ENCODE measurements at regions not wholly inside any gene's neighbourhood (a gene's known extent, or its start where the extent isn't known, plus 50 kb on each side); places are given as distances from the start of the nearest gene placed in this dataset.

DNA sequence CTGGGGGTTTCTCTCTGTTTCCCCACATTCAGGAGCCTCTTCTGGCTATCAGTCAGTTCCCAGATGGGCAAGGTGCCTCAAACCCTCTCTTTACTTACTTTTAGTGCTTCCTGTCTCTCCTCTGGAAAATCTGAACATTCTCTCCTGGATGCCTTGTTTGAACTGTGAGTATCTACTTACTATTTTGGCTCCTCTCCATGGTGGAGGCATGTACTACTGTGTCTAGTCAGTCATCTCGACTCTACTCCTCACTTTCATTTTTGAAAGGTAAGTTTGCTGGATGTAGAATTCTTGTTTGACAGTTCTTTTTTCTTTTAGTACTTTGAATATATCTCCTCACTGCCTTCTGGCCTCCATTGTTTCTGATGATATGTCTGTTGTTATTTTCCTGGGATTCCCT, 70.9 kb upstream of the FAM78B start:
- Histone ChIP-seq H3K79me2 (ENCODE audit: insufficient read depth, low read length) (no peaks in the 10 kb centered on the region), H2AFZ (ENCODE audit: low read depth, low read length) (no peak overlapping the region), H3K9ac (ENCODE audit: low read length) (no peak overlapping the region), H3K9me3 (ENCODE audit: insufficient read depth, low read depth, low read length) (peaks cover 4% of the 10 kb centered on the region), H3K36me3 (ENCODE audit: insufficient read depth, low read length) (no peaks in the 10 kb centered on the region), H3K4me1 (ENCODE audit: insufficient read depth, low read length) (no peaks in the 10 kb centered on the region), H3K4me2 (ENCODE audit: low read length) (no peak overlapping the region), H3K4me3 (ENCODE audit: insufficient read depth, low read depth, low read length) (no peak overlapping the region), H3K27ac (ENCODE audit: low read depth, low read length) (no peak overlapping the region), H4K20me1 (ENCODE audit: insufficient read depth, low read length) (no peaks in the 10 kb centered on the region), H3K27me3 (ENCODE audit: insufficient read depth, low read length) (no peaks in the 10 kb centered on the region)
- no peak for FAIRE-seq
- Mint-ChIP-seq H3K36me3 (ENCODE audit: low read depth, unreplicated experiment) (no peaks in the 10 kb centered on the region), H3K4me1 (ENCODE audit: low read depth, unreplicated experiment) (no peaks in the 10 kb centered on the region), H3K27me3 (ENCODE audit: low read depth, unreplicated experiment) (peaks cover 2% of the 10 kb centered on the region), H3K4me3 (ENCODE audit: unreplicated experiment) (no peak overlapping the region), H3K9me3 (ENCODE audit: unreplicated experiment) (peaks cover 3% of the 10 kb centered on the region), H3K27ac (ENCODE audit: unreplicated experiment) (no peak overlapping the region)
- DNase-seq (ENCODE audit: low read depth): no peak
- TF ChIP-seq CTCF (IDR thresholded peaks at IDR 0.05; ENCODE audit: insufficient read depth, low read depth, low read length): no peak
- no peak for TF ChIP-seq EZH2 (IDR thresholded peaks at IDR 0.05; ENCODE audit: insufficient read depth, low read length)

GRCh38 chr1:166253076-166253779, 86.4 kb upstream of the FAM78B start:
- no peaks in the 10 kb centered on the region for H3K27me3 Mint-ChIP-seq (ENCODE audit: low read depth, unreplicated experiment)
- Histone ChIP-seq H3K36me3 (ENCODE audit: insufficient read depth, low read length) (no peaks in the 10 kb centered on the region), H3K79me2 (ENCODE audit: insufficient read depth, low read length) (no peaks in the 10 kb centered on the region), H3K9ac (ENCODE audit: low read length) (no peak overlapping the region), H3K4me3 (ENCODE audit: insufficient read depth, low read depth, low read length) (no peak overlapping the region), H3K27ac (ENCODE audit: low read depth, low read length) (no peak overlapping the region), H3K4me1 (ENCODE audit: insufficient read depth, low read length) (no peaks in the 10 kb centered on the region), H3K27me3 (ENCODE audit: insufficient read depth, low read length) (no peaks in the 10 kb centered on the region), H3K4me2 (ENCODE audit: low read length) (no peak overlapping the region), H2AFZ (ENCODE audit: low read depth, low read length) (no peak overlapping the region), H4K20me1 (ENCODE audit: insufficient read depth, low read length) (no peaks in the 10 kb centered on the region), H3K9me3 (ENCODE audit: insufficient read depth, low read depth, low read length) (no peaks in the 10 kb centered on the region)
- FAIRE-seq (no peak), DNase-seq (ENCODE audit: low read depth) (peak; percentile 7)
- H3K4me1 Mint-ChIP-seq (ENCODE audit: low read depth, unreplicated experiment): no peaks in the 10 kb centered on the region
- H3K4me3 Mint-ChIP-seq (ENCODE audit: unreplicated experiment): no peak overlapping the region
- H3K27ac Mint-ChIP-seq (ENCODE audit: unreplicated experiment): no peak overlapping the region
- no peaks in the 10 kb centered on the region for H3K36me3 Mint-ChIP-seq (ENCODE audit: low read depth, unreplicated experiment)
- TF ChIP-seq EZH2 (IDR thresholded peaks at IDR 0.05; ENCODE audit: insufficient read depth, low read length): no peak
- TF ChIP-seq CTCF (IDR thresholded peaks at IDR 0.05; ENCODE audit: insufficient read depth, low read depth, low read length): no peak
- H3K9me3 Mint-ChIP-seq (ENCODE audit: unreplicated experiment): peaks cover 6% of the 10 kb centered on the region

GRCh38 chr1:166258017-166258416, 91.2 kb upstream of the FAM78B start:
- no peak overlapping the region for H3K4me2 ChIP-seq (ENCODE audit: low read length)
- no peak overlapping the region for H3K9ac ChIP-seq (ENCODE audit: low read length)
- H3K4me3 ChIP-seq (ENCODE audit: insufficient read depth, low read depth, low read length): no peak overlapping the region
- Mint-ChIP-seq H3K9me3 (ENCODE audit: unreplicated experiment) (peaks cover 3% of the 10 kb centered on the region), H3K4me3 (ENCODE audit: unreplicated experiment) (no peak overlapping the region), H3K27ac (ENCODE audit: unreplicated experiment) (no peak overlapping the region), H3K36me3 (ENCODE audit: low read depth, unreplicated experiment) (no peaks in the 10 kb centered on the region), H3K27me3 (ENCODE audit: low read depth, unreplicated experiment) (no peaks in the 10 kb centered on the region), H3K4me1 (ENCODE audit: low read depth, unreplicated experiment) (no peaks in the 10 kb centered on the region)
- H3K4me1 ChIP-seq (ENCODE audit: insufficient read depth, low read length): no peaks in the 10 kb centered on the region
- TF ChIP-seq CTCF (IDR thresholded peaks at IDR 0.05; ENCODE audit: insufficient read depth, low read depth, low read length): no peak
- no peak for TF ChIP-seq EZH2 (IDR thresholded peaks at IDR 0.05; ENCODE audit: insufficient read depth, low read length)
- no peak overlapping the region for H3K27ac ChIP-seq (ENCODE audit: low read depth, low read length)
- H3K9me3 ChIP-seq (ENCODE audit: insufficient read depth, low read depth, low read length): no peaks in the 10 kb centered on the region
- H3K79me2 ChIP-seq (ENCODE audit: insufficient read depth, low read length): no peaks in the 10 kb centered on the region
- no peak overlapping the region for H2AFZ ChIP-seq (ENCODE audit: low read depth, low read length)
- H3K36me3 ChIP-seq (ENCODE audit: insufficient read depth, low read length): no peaks in the 10 kb centered on the region
- DNase-seq (ENCODE audit: low read depth) (no peak), FAIRE-seq (no peak)
- H3K27me3 ChIP-seq (ENCODE audit: insufficient read depth, low read length): no peaks in the 10 kb centered on the region
- no peaks in the 10 kb centered on the region for H4K20me1 ChIP-seq (ENCODE audit: insufficient read depth, low read length)
